ENCODE measurements at regions not wholly inside any gene's neighbourhood (a gene's known extent, or its start where the extent isn't known, plus 50 kb on each side); places are given as distances from the start of the nearest gene placed in this dataset.

GRCh38 chr1:56215086-56215485 lies 364.3 kb downstream of the PLPP3 start:
- no peak for FAIRE-seq

- FAIRE-seq = no peak
Measured at GRCh38 chr1:56213068-56213467, 366.3 kb downstream of the PLPP3 start.

GRCh38 chr1:56212143-56212542 lies 367.2 kb downstream of the PLPP3 start:
- FAIRE-seq = no peak

- no peak for FAIRE-seq
Measured at GRCh38 chr1:56206391-56206790, 373.0 kb downstream of the PLPP3 start.

- FAIRE-seq = peak; percentile 8
Measured at GRCh38 chr1:56204206-56204605, 375.2 kb downstream of the PLPP3 start.

- peak; percentile 4 for FAIRE-seq
Measured at GRCh38 chr1:56202796-56203492, 376.4 kb downstream of the PLPP3 start.

GRCh38 chr1:56202186-56202585 lies 377.2 kb downstream of the PLPP3 start:
- no peak for FAIRE-seq

- no peak for FAIRE-seq
Measured at GRCh38 chr1:56200896-56201295, 378.5 kb downstream of the PLPP3 start.

GRCh38 chr1:56200442-56200841 lies 378.9 kb downstream of the PLPP3 start:
- FAIRE-seq = no peak

GRCh38 chr1:56199956-56200355 lies 379.4 kb downstream of the PLPP3 start:
- no peak for FAIRE-seq

GRCh38 chr1:56199061-56199460 lies 380.3 kb downstream of the PLPP3 start:
- FAIRE-seq = no peak

GRCh38 chr1:56197946-56198345 lies 381.4 kb downstream of the PLPP3 start:
- no peak for FAIRE-seq

- no peak for FAIRE-seq
Measured at GRCh38 chr1:56196839-56197238, 382.5 kb downstream of the PLPP3 start.

GRCh38 chr1:56194701-56195300 lies 384.6 kb downstream of the PLPP3 start:
- FAIRE-seq = no peak

- no peak for FAIRE-seq
Measured at GRCh38 chr1:56193656-56194055, 385.7 kb downstream of the PLPP3 start.

- no peak for FAIRE-seq
Measured at GRCh38 chr1:56191369-56191768, 388.0 kb downstream of the PLPP3 start.

- FAIRE-seq = no peak
Measured at GRCh38 chr1:56190806-56191365, 388.5 kb downstream of the PLPP3 start.

GRCh38 chr1:56189946-56190805 lies 389.2 kb downstream of the PLPP3 start:
- FAIRE-seq = no peak

- no peak for FAIRE-seq
Measured at GRCh38 chr1:56189454-56189853, 389.9 kb downstream of the PLPP3 start.

GRCh38 chr1:56188855-56189254 lies 390.5 kb downstream of the PLPP3 start:
- no peak for FAIRE-seq

- FAIRE-seq = no peak
Measured at GRCh38 chr1:56188221-56188620, 391.1 kb downstream of the PLPP3 start.

GRCh38 chr1:56187405-56187804 lies 392.0 kb downstream of the PLPP3 start:
- peak; percentile 80 for FAIRE-seq

GRCh38 chr1:56185493-56185892 lies 393.9 kb downstream of the PLPP3 start:
- no peak for FAIRE-seq
